H9 (cell line): ENCODE measurements at regions not wholly inside any gene's neighbourhood (a gene's known extent, or its start where the extent isn't known, plus 50 kb on each side); places are given as distances from the start of the nearest gene placed in this dataset.

ENCODE experiments used
- DNase-seq: peaks from one replicate; pipeline ENCODE4 v3.0.0-alpha.2; 2017
- H2AFZ ChIP-seq: one replicate; pipeline ENCODE4 v1.6.1; 2013; ENCODE audit warnings: mild to moderate bottlenecking, low read length, control low read depth, moderate library complexity
- H2AK5ac ChIP-seq: 2 replicates; pipeline ENCODE4 v1.6.1; 2013; ENCODE audit warnings: low read length, control low read depth, mixed read lengths; ENCODE audit not compliant: insufficient read length
- H2BK120ac ChIP-seq: one replicate; pipeline ENCODE4 v1.6.1; 2013; ENCODE audit warnings: low read depth, mild to moderate bottlenecking, low read length, control low read depth, inconsistent platforms; ENCODE audit not compliant: poor library complexity, severe bottlenecking
- H2BK12ac ChIP-seq: 2 replicates; pipeline ENCODE4 v1.6.1; 2013; ENCODE audit warnings: low read length, control low read depth, mixed read lengths, low read depth; ENCODE audit not compliant: insufficient read length
- H2BK15ac ChIP-seq: 2 replicates; pipeline ENCODE4 v1.6.1; 2013; ENCODE audit warnings: low read depth, low read length, control low read depth
- H2BK20ac ChIP-seq: one replicate; pipeline ENCODE4 v1.6.1; 2013; ENCODE audit warnings: low read depth, mild to moderate bottlenecking, low read length, control low read depth, inconsistent platforms; ENCODE audit not compliant: poor library complexity, severe bottlenecking
- H2BK5ac ChIP-seq: 2 replicates; pipeline ENCODE4 v1.6.1; 2013; ENCODE audit warnings: low read length, control low read depth, mixed read lengths; ENCODE audit not compliant: insufficient read length
- H3K14ac ChIP-seq: 2 replicates; pipeline ENCODE4 v1.6.1; 2013; ENCODE audit warnings: low read length, control low read depth; ENCODE audit not compliant: insufficient read depth
- H3K18ac ChIP-seq: 2 replicates; pipeline ENCODE4 v1.6.1; 2013; ENCODE audit warnings: low read depth, mild to moderate bottlenecking, mixed read lengths, low read length, control low read depth; ENCODE audit not compliant: insufficient read length
- H3K23ac ChIP-seq: 2 replicates; pipeline ENCODE4 v1.6.1; 2013; ENCODE audit warnings: low read length, control low read depth, mixed read lengths, low read depth; ENCODE audit not compliant: insufficient read length
- H3K23me2 ChIP-seq: 2 replicates; pipeline ENCODE4 v1.6.1; 2013; ENCODE audit warnings: low read depth, mild to moderate bottlenecking, mixed read lengths, low read length, control low read depth; ENCODE audit not compliant: insufficient read length, poor library complexity, severe bottlenecking
- H3K27ac ChIP-seq: 2 replicates; pipeline ENCODE4 v1.5.1; 2013; ENCODE audit warnings: low read length, control low read depth, mixed read lengths, low read depth; ENCODE audit not compliant: insufficient read length
- H3K27me3 ChIP-seq: 2 replicates; pipeline ENCODE4 v1.6.1; 2013; ENCODE audit warnings: low read length, control low read depth, inconsistent platforms; ENCODE audit not compliant: insufficient read depth
- H3K4ac ChIP-seq: 2 replicates; pipeline ENCODE4 v1.6.1; 2013; ENCODE audit warnings: low read depth, mild to moderate bottlenecking, control low read depth, inconsistent platforms, low read length, moderate library complexity
- H3K4me1 ChIP-seq: 2 replicates; pipeline ENCODE4 v1.6.1; 2013; ENCODE audit warnings: low read length, control low read depth, inconsistent platforms; ENCODE audit not compliant: insufficient read depth
- H3K4me2 ChIP-seq: 2 replicates; pipeline ENCODE4 v1.6.1; 2013; ENCODE audit warnings: low read length, control low read depth, mixed read lengths; ENCODE audit not compliant: insufficient read length, insufficient read depth
- H3K56ac ChIP-seq: 2 replicates; pipeline ENCODE4 v1.6.1; 2013; ENCODE audit warnings: low read depth, mild to moderate bottlenecking, mixed read lengths, low read length, control low read depth; ENCODE audit not compliant: insufficient read length
- H3K79me1 ChIP-seq: 2 replicates; pipeline ENCODE4 v1.6.1; 2013; ENCODE audit warnings: low read depth, mild to moderate bottlenecking, moderate library complexity, low read length, control low read depth, inconsistent platforms; ENCODE audit not compliant: insufficient read depth, poor library complexity, severe bottlenecking
- H3K79me2 ChIP-seq: 2 replicates; pipeline ENCODE4 v1.6.1; 2013; ENCODE audit warnings: low read length, control low read depth, inconsistent platforms; ENCODE audit not compliant: insufficient read depth
- H3K9ac ChIP-seq: 2 replicates; pipeline ENCODE4 v1.6.1; 2013; ENCODE audit warnings: low read length, control low read depth, mixed read lengths; ENCODE audit not compliant: insufficient read length; ENCODE audit errors: extremely low read depth
- H3K9me3 ChIP-seq: one replicate; pipeline ENCODE4 v1.6.1; 2013; ENCODE audit warnings: low read depth, low read length, inconsistent platforms; ENCODE audit not compliant: control insufficient read depth
- H3T11ph ChIP-seq: one replicate; pipeline ENCODE4 v1.6.1; 2013; ENCODE audit warnings: mild to moderate bottlenecking, low read length, control low read depth, inconsistent platforms
- H4K20me1 ChIP-seq: one replicate; pipeline ENCODE4 v1.6.1; 2013; ENCODE audit not compliant: control insufficient read depth, insufficient read length, insufficient read depth
- H4K5ac ChIP-seq: 2 replicates; pipeline ENCODE4 v1.6.1; 2013; ENCODE audit warnings: low read depth, mild to moderate bottlenecking, mixed read lengths, low read length, control low read depth; ENCODE audit not compliant: insufficient read length
- H4K8ac ChIP-seq: replicated peaks from 2 replicates; pipeline ENCODE4 v1.6.1; 2013; ENCODE audit warnings: low read length, control low read depth, mixed read lengths, low read depth; ENCODE audit not compliant: insufficient read length
- H4K91ac ChIP-seq: 2 replicates; pipeline ENCODE4 v1.6.1; 2013; ENCODE audit warnings: low read depth, mild to moderate bottlenecking, moderate library complexity, mixed read lengths, low read length, control low read depth; ENCODE audit not compliant: insufficient read length
- H3K27ac Mint-ChIP-seq, 3 experiments: 2 replicates in 2 of 3; 3 replicates in 1 of 3; pipeline ENCODE4 v1.8.0; 2020 to 2021; ENCODE audit warnings: mixed read lengths in 3 of 3, mild to moderate bottlenecking in 1 of 3, moderate library complexity in 1 of 3
- H3K27me3 Mint-ChIP-seq: 2 replicates; pipeline ENCODE4 v1.8.0; 2021; ENCODE audit warnings: low read depth, mild to moderate bottlenecking, moderate library complexity, mixed read lengths
- H3K36me3 Mint-ChIP-seq, 3 experiments: 2 replicates in 2 of 3; 3 replicates in 1 of 3; pipeline ENCODE4 v1.8.0; 2020 to 2021; ENCODE audit warnings: low read depth in 3 of 3, mixed read lengths in 3 of 3; ENCODE audit not compliant: insufficient read depth in 1 of 3
- H3K4me1 Mint-ChIP-seq, 2 experiments: 2 replicates each; pipeline ENCODE4 v1.8.0; 2020; ENCODE audit warnings: mixed read lengths in 2 of 2
- H3K4me3 Mint-ChIP-seq, 2 experiments: 2 replicates in 1 of 2; 3 replicates in 1 of 2; pipeline ENCODE4 v1.8.0; 2020 to 2021; ENCODE audit warnings: mild to moderate bottlenecking in 2 of 2, mixed read lengths in 2 of 2, moderate library complexity in 1 of 2
- H3K9me3 Mint-ChIP-seq, 2 experiments: 2 replicates in 1 of 2; 3 replicates in 1 of 2; pipeline ENCODE4 v1.8.0; 2020; ENCODE audit warnings: mild to moderate bottlenecking in 2 of 2, mixed read lengths in 2 of 2, moderate library complexity in 1 of 2
- CTCF ChIP-seq: fragments of 200-600 bp; sonication (generic); conservative IDR thresholded peaks from 3 replicates; pipeline ENCODE4 v1.8.0; 2021; ENCODE audit warnings: antibody characterized with exemption, mild to moderate bottlenecking
- WGBS: extraction: QIAGEN DNeasy Blood & Tissue Kit; methylation state at CpG from one replicate; pipeline ENCODE4 v1.1.7; 2013; ENCODE audit warnings: missing lambda C conversion rate, low lambda C conversion rate, mixed read lengths; ENCODE audit not compliant: insufficient read length; ENCODE audit errors: extremely low coverage; 5-methylcytosine and 5-hydroxymethylcytosine counted together

DNA sequence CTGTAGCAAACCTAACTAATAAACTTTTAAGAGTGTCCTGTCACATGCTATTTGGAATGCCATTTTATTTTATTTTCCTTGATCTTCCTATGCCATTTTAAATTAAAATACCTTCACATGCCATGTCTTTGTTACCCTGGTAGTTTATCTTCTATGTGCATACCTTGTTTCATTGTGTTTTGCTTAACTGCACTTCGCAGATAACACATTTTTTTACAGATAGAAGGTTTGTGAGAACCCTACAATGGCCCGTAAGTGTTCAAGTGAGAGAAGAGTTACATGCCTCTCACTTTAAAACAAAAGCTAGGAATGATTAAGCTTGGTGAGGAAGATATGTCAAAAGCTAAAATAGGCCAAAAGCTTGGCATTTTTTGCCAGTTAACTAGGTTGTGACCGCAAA, 744.1 kb downstream of the STIM2 start:
- Mint-ChIP-seq H3K4me3 (no peak overlapping the region), H3K27ac (0 out of 7 replicates have a peak overlapping the region, but pooled peaks of 1 of the 3 experiments have one; percentile 18), H3K36me3 (peaks cover 0 to 4% (median 2%) of the 10 kb centered on the region in 3 experiments; a peak in 5 of 7 replicates), H3K4me1 (no peaks in the 10 kb centered on the region), H3K9me3 (peaks cover 2 to 3% of the 10 kb centered on the region in 2 experiments; a peak in 2 of 5 replicates), H3K27me3 (peaks cover 2% of the 10 kb centered on the region; the same call in 1 of the 2 replicates)
- Histone ChIP-seq H2BK5ac (no peak overlapping the region), H2BK20ac (no peak overlapping the region), H3K4me1 (no peaks in the 10 kb centered on the region), H3K4me2 (no peak overlapping the region), H4K8ac (no peak overlapping the region), H3K27me3 (no peaks in the 10 kb centered on the region), H2BK15ac (no peak overlapping the region), H2AK5ac (no peak overlapping the region), H3K79me2 (no peaks in the 10 kb centered on the region), H3K9me3 (no peaks in the 10 kb centered on the region), H2AFZ (no peak overlapping the region), H4K91ac (no peak overlapping the region), H3K18ac (no peak overlapping the region), H4K5ac (no peak overlapping the region), H2BK120ac (no peak overlapping the region), H3T11ph (no peak overlapping the region), H3K9ac (no peak overlapping the region), H3K14ac (no peak overlapping the region), H3K23me2 (no peaks in the 10 kb centered on the region), H3K56ac (no peak overlapping the region), H2BK12ac (no peak overlapping the region), H3K23ac (no peak overlapping the region), H3K4ac (no peak overlapping the region), H3K27ac (no peak overlapping the region), H3K79me1 (no peaks in the 10 kb centered on the region), H4K20me1 (no peaks in the 10 kb centered on the region)
- no CpG with 5 or more reads among the region's 3 CpGs for WGBS
- no peak for TF ChIP-seq CTCF
- no peak for DNase-seq
